Type B pancreatic cell (in vitro differentiated cells): ENCODE measurements at regions not wholly inside any gene's neighbourhood (a gene's known extent, or its start where the extent isn't known, plus 50 kb on each side); places are given as distances from the start of the nearest gene placed in this dataset.

ENCODE experiments used
- DNase-seq: peaks from one replicate; pipeline ENCODE4 v3.0.0; 2021; ENCODE audit warnings: mixed read lengths; ENCODE audit not compliant: unreplicated experiment; ENCODE audit errors: extremely low spot score
- H3K27ac Mint-ChIP-seq: 2 replicates; pipeline ENCODE4 v1.8.0; 2021; ENCODE audit warnings: mild to moderate bottlenecking, mixed read lengths
- H3K27me3 Mint-ChIP-seq: 2 replicates; pipeline ENCODE4 v1.8.0; 2021; ENCODE audit warnings: mixed read lengths
- H3K36me3 Mint-ChIP-seq: 2 replicates; pipeline ENCODE4 v1.8.0; 2021; ENCODE audit warnings: mixed read lengths
- H3K4me1 Mint-ChIP-seq: one replicate; pipeline ENCODE4 v1.8.0; 2021; ENCODE audit warnings: mixed read lengths; ENCODE audit not compliant: unreplicated experiment
- H3K4me3 Mint-ChIP-seq: 2 replicates; pipeline ENCODE4 v1.8.0; 2021; ENCODE audit warnings: mild to moderate bottlenecking, mixed read lengths
- H3K9me3 Mint-ChIP-seq: 2 replicates; pipeline ENCODE4 v1.8.0; 2021; ENCODE audit warnings: mixed read lengths
- CTCF ChIP-seq: fragments of 200-600 bp; sonication (generic); conservative IDR thresholded peaks from 2 replicates; pipeline ENCODE4 v1.5.0; 2021; ENCODE audit warnings: antibody characterized with exemption, mild to moderate bottlenecking

GRCh38 chr6:88558981-88559380 is 392.8 kb upstream of the CNR1 start:
- H3K4me1 Mint-ChIP-seq, result no peaks in the 10 kb centered on the region
- no peak for DNase-seq
- no peaks in the 10 kb centered on the region for H3K36me3 Mint-ChIP-seq
- no peaks in the 10 kb centered on the region for H3K27me3 Mint-ChIP-seq
- H3K27ac Mint-ChIP-seq, result no peak overlapping the region
- no peak for TF ChIP-seq CTCF
- no peaks in the 10 kb centered on the region for H3K9me3 Mint-ChIP-seq
- H3K4me3 Mint-ChIP-seq, result no peak overlapping the region

- Mint-ChIP-seq H3K27ac (no peak overlapping the region), H3K36me3 (no peaks in the 10 kb centered on the region), H3K27me3 (peaks cover 7% of the 10 kb centered on the region), H3K4me1 (no peaks in the 10 kb centered on the region), H3K9me3 (no peaks in the 10 kb centered on the region), H3K4me3 (no peak overlapping the region)
- TF ChIP-seq CTCF, result no peak
- no peak for DNase-seq
Measured at GRCh38 chr6:88556663-88557062, 390.5 kb upstream of the CNR1 start.

- TF ChIP-seq CTCF, result no peak
- DNase-seq, result no peak
- no peaks in the 10 kb centered on the region for H3K9me3 Mint-ChIP-seq
- no peak overlapping the region for H3K4me3 Mint-ChIP-seq
- no peaks in the 10 kb centered on the region for H3K4me1 Mint-ChIP-seq
- H3K27me3 Mint-ChIP-seq, result peaks cover 14% of the 10 kb centered on the region
- H3K27ac Mint-ChIP-seq, result no peak overlapping the region
- no peaks in the 10 kb centered on the region for H3K36me3 Mint-ChIP-seq
Measured at GRCh38 chr6:88548891-88549505, 382.9 kb upstream of the CNR1 start.

GRCh38 chr6:88547768-88548167 is 381.6 kb upstream of the CNR1 start:
- H3K27me3 Mint-ChIP-seq, result peaks cover 11% of the 10 kb centered on the region
- no peak for TF ChIP-seq CTCF
- H3K36me3 Mint-ChIP-seq, result no peaks in the 10 kb centered on the region

GRCh38 chr6:88545991-88546390 is 379.8 kb upstream of the CNR1 start:
- TF ChIP-seq CTCF, result no peak
- no peak overlapping the region for H3K4me3 Mint-ChIP-seq
- peaks cover 7% of the 10 kb centered on the region for H3K27me3 Mint-ChIP-seq
- no peaks in the 10 kb centered on the region for H3K4me1 Mint-ChIP-seq
- DNase-seq, result no peak
- no peaks in the 10 kb centered on the region for H3K9me3 Mint-ChIP-seq
- no peak overlapping the region for H3K27ac Mint-ChIP-seq
- no peaks in the 10 kb centered on the region for H3K36me3 Mint-ChIP-seq

More at GRCh38 chr6:88547768-88548167, 381.6 kb upstream of the CNR1 start:
- H3K9me3 Mint-ChIP-seq, result no peaks in the 10 kb centered on the region
- no peak for DNase-seq
- H3K27ac Mint-ChIP-seq, result no peak overlapping the region
- H3K4me1 Mint-ChIP-seq, result no peaks in the 10 kb centered on the region
- H3K4me3 Mint-ChIP-seq, result no peak overlapping the region
